HG03108 (cell line): ENCODE measurements at regions not wholly inside any gene's neighbourhood (a gene's known extent, or its start where the extent isn't known, plus 50 kb on each side); places are given as distances from the start of the nearest gene placed in this dataset.

Source experiments
- ATAC-seq: cut with Tn5 transposase; IDR thresholded peaks from one replicate; pipeline ENCODE4 v1.9.1; 2021; ENCODE audit warnings: moderate library complexity; ENCODE audit not compliant: unreplicated experiment

- no peak for ATAC-seq
These were observed 167.7 kb upstream of the PDE10A start for GRCh38 chr6:165830761-165831160.

- no peak for ATAC-seq
These were observed 166.3 kb upstream of the PDE10A start for GRCh38 chr6:165829376-165829775.

GRCh38 chr6:165827190-165827518 lies 164.1 kb upstream of the PDE10A start:
- ATAC-seq = no peak

GRCh38 chr6:165826487-165827189 lies 163.6 kb upstream of the PDE10A start:
- no peak for ATAC-seq

GRCh38 chr6:165825256-165825815 lies 162.3 kb upstream of the PDE10A start:
- ATAC-seq = no peak

- no peak for ATAC-seq
These were observed 160.7 kb upstream of the PDE10A start for GRCh38 chr6:165823609-165824326.

- ATAC-seq = no peak
These were observed 159.5 kb upstream of the PDE10A start for GRCh38 chr6:165822501-165822900.

GRCh38 chr6:165821754-165822153 lies 158.7 kb upstream of the PDE10A start:
- ATAC-seq = no peak

GRCh38 chr6:165820934-165821333 lies 157.9 kb upstream of the PDE10A start:
- no peak for ATAC-seq

GRCh38 chr6:165820407-165820806 lies 157.4 kb upstream of the PDE10A start:
- no peak for ATAC-seq

GRCh38 chr6:165819394-165819793 lies 156.4 kb upstream of the PDE10A start:
- ATAC-seq = no peak

- ATAC-seq = no peak
These were observed 155.2 kb upstream of the PDE10A start for GRCh38 chr6:165818200-165818599.

- ATAC-seq = no peak
These were observed 154.7 kb upstream of the PDE10A start for GRCh38 chr6:165817771-165818170.

- ATAC-seq = no peak
These were observed 154.1 kb upstream of the PDE10A start for GRCh38 chr6:165817148-165817547.

- ATAC-seq = no peak
These were observed 151.6 kb upstream of the PDE10A start for GRCh38 chr6:165814679-165815078.

GRCh38 chr6:165811512-165811911 lies 148.5 kb upstream of the PDE10A start:
- no peak for ATAC-seq

GRCh38 chr6:165808021-165808420 lies 145.0 kb upstream of the PDE10A start:
- no peak for ATAC-seq

- ATAC-seq = no peak
These were observed 144.4 kb upstream of the PDE10A start for GRCh38 chr6:165807249-165807960.

GRCh38 chr6:165806126-165806810 lies 143.2 kb upstream of the PDE10A start:
- ATAC-seq = no peak

- no peak for ATAC-seq
These were observed 142.6 kb upstream of the PDE10A start for GRCh38 chr6:165805636-165806035.

GRCh38 chr6:165805067-165805555 lies 142.1 kb upstream of the PDE10A start:
- ATAC-seq = no peak
